HAP-1 (cell line): ENCODE measurements at regions not wholly inside any gene's neighbourhood (a gene's known extent, or its start where the extent isn't known, plus 50 kb on each side); places are given as distances from the start of the nearest gene placed in this dataset.
"Not testable (repeated sequence)": the region's sequence is repeated elsewhere in the genome, so short reads cannot be mapped to it uniquely, and the experiment has no call there.

ENCODE experiments used
- DNase-seq, 2 experiments: peaks; one replicate each; pipeline ENCODE4 v3.0.0-alpha.2; 2016 to 2020; ENCODE audit warnings: low spot score in 2 of 2
- H3K27me3 ChIP-seq: fragments of 250-450 bp; sonication (Bioruptor Pico); 2 replicates; pipeline ENCODE4 v1.5.1; 2020; ENCODE audit warnings: low read depth, mild to moderate bottlenecking, moderate library complexity
- H3K36me3 ChIP-seq: fragments of 250-450 bp; sonication (Bioruptor Pico); replicated peaks from 2 replicates; pipeline ENCODE4 v1.5.1; 2020; ENCODE audit warnings: mild to moderate bottlenecking
- H3K4me1 ChIP-seq: fragments of 250-450 bp; sonication (Bioruptor Pico); 2 replicates; pipeline ENCODE4 v1.5.1; 2020; ENCODE audit warnings: mild to moderate bottlenecking
- H3K4me3 ChIP-seq: fragments of 250-450 bp; sonication (Bioruptor Pico); 2 replicates; pipeline ENCODE4 v1.5.1; 2020; ENCODE audit warnings: mild to moderate bottlenecking, moderate library complexity
- H3K9me3 ChIP-seq: fragments of 250-450 bp; sonication (Bioruptor Pico); 2 replicates; pipeline ENCODE4 v1.5.1; 2020; ENCODE audit warnings: mild to moderate bottlenecking, moderate library complexity
- in situ Hi-C: fragments of 300-500 bp; cut with MboI; formaldehyde crosslinking; loops from 3 replicates; pipeline ENCODE4 v1.14.3; 2020; ENCODE audit warnings: low sequenced_read_pairs, inconsistent platforms, mixed read lengths

DNA sequence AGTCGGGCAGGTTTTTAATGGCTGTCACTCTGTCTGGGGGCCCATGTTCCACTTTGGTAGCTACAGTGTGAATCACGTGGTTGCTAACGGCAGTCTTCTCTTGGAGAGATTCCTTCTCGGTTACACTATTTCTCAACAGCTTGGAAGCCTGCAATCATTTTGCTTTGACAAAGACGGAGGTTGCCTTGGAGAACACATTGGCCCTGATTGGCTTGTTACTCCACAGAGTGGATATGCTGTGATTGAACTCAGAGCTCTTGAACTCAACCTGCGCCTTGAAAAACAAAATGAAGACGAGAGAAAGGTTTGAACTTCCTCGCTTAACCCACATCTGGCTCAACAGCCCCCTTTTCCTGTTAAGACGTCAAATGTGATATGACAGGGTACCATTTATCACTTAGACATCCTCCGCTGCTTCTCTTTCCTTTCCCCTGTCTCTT, 218.9 kb downstream of the MAF start:
- Histone ChIP-seq H3K9me3 (no peaks in the 10 kb centered on the region), H3K4me3 (no peak overlapping the region), H3K27me3 (no peaks in the 10 kb centered on the region), H3K36me3 (no peaks in the 10 kb centered on the region), H3K4me1 (no peaks in the 10 kb centered on the region)
- in situ Hi-C loops = no loop called here
- no peak for DNase-seq

GRCh38 chr16:79380995-79381602, 219.4 kb downstream of the MAF start:
- Histone ChIP-seq H3K36me3 (no peaks in the 10 kb centered on the region), H3K4me3 (no peak overlapping the region), H3K4me1 (no peaks in the 10 kb centered on the region), H3K9me3 (no peaks in the 10 kb centered on the region), H3K27me3 (no peaks in the 10 kb centered on the region)
- in situ Hi-C loops = no loop called here
- no peak for DNase-seq

DNA sequence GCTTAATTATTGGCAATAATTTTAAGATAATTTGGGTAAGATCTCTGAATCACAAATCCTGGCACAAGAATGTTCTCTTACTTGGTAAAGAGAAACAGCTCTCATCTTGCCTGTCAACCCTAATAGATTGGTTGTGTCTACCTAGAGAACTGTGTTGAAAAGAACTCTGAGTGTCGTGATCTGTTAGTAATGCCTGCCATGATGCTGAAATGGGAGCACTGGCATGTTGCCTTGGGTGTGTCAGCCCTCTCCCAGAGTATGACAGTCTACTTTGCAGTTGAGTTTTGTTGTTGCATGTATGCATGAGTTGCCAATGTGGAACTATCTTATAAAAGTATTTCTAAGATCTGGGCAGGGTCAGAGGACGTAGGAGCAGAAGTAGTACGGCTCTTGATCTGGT, 221.4 kb downstream of the MAF start:
- Histone ChIP-seq H3K27me3 (no peaks in the 10 kb centered on the region), H3K4me3 (no peak overlapping the region), H3K4me1 (no peaks in the 10 kb centered on the region), H3K9me3 (no peaks in the 10 kb centered on the region), H3K36me3 (no peaks in the 10 kb centered on the region)
- no peak for DNase-seq
- in situ Hi-C loops = no loop called here

- H3K9me3 ChIP-seq, DNase-seq, H3K27me3 ChIP-seq, H3K4me1 ChIP-seq, H3K4me3 ChIP-seq, H3K36me3 ChIP-seq, in situ Hi-C loops: not testable (repeated sequence)
Measured at GRCh38 chr16:79377082-79377481, 223.5 kb downstream of the MAF start.

DNA sequence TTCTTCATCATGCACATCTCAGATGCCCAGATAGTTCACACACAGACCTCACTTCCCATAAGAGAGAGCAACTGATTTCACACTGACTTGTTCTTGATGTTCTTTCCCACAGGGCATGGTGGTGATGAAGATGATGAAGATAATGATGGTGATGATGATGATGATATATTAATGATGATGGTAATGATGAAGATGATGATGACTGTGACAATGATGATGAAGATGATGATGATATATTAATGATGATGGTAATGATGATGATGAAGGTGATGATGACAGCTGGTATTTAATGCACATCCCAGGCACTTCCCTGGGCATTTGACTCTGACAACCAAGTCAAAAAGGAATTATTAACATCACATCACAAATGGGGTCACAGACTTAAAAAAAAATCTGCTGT, 225.2 kb downstream of the MAF start:
- in situ Hi-C loops = no loop called here
- no peak for DNase-seq
- H3K9me3 ChIP-seq = no peaks in the 10 kb centered on the region
- H3K27me3 ChIP-seq = no peaks in the 10 kb centered on the region
- no peak overlapping the region for H3K4me3 ChIP-seq
- no peaks in the 10 kb centered on the region for H3K36me3 ChIP-seq
- H3K4me1 ChIP-seq = no peaks in the 10 kb centered on the region

GRCh38 chr16:79372503-79373184, 227.9 kb downstream of the MAF start:
- in situ Hi-C loops = no loop called here
- Histone ChIP-seq H3K4me1 (no peaks in the 10 kb centered on the region), H3K4me3 (no peak overlapping the region), H3K36me3 (no peaks in the 10 kb centered on the region), H3K27me3 (no peaks in the 10 kb centered on the region), H3K9me3 (no peaks in the 10 kb centered on the region)
- no peak for DNase-seq

- in situ Hi-C loops = no loop called here
- Histone ChIP-seq H3K4me1 (no peaks in the 10 kb centered on the region), H3K27me3 (no peaks in the 10 kb centered on the region), H3K36me3 (no peaks in the 10 kb centered on the region), H3K9me3 (no peaks in the 10 kb centered on the region), H3K4me3 (no peak overlapping the region)
- DNase-seq = no peak
Measured at GRCh38 chr16:79370736-79371135, 229.8 kb downstream of the MAF start.

DNA sequence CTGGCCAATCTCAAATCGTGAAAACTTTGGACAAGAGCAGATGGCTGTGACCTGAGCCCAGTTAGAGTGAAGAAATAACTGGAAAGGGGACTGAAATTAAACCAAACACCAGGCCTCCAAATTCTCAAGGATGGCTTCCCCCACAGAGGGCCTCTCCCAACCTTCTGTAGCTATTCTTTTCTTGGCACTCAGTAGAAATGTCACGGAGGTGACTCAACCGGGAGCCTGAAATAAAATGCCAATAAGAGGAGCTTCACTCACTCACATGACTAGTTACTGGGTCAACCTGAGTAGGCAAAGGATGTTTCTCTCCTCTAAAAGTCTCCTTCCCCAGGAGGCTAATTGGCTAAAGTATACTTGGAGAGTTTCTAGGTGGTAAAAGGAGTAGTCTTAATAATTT, 230.7 kb downstream of the MAF start:
- Histone ChIP-seq H3K36me3 (no peaks in the 10 kb centered on the region), H3K4me3 (no peak overlapping the region), H3K27me3 (no peaks in the 10 kb centered on the region), H3K4me1 (no peaks in the 10 kb centered on the region), H3K9me3 (no peaks in the 10 kb centered on the region)
- in situ Hi-C loops = no loop called here
- DNase-seq = no peak

- no peaks in the 10 kb centered on the region for H3K9me3 ChIP-seq
- in situ Hi-C loops = no loop called here
- no peaks in the 10 kb centered on the region for H3K36me3 ChIP-seq
- no peaks in the 10 kb centered on the region for H3K4me1 ChIP-seq
- DNase-seq = no peak
- H3K27me3 ChIP-seq = no peaks in the 10 kb centered on the region
- no peak overlapping the region for H3K4me3 ChIP-seq
Measured at GRCh38 chr16:79367822-79368221, 232.7 kb downstream of the MAF start.

DNA sequence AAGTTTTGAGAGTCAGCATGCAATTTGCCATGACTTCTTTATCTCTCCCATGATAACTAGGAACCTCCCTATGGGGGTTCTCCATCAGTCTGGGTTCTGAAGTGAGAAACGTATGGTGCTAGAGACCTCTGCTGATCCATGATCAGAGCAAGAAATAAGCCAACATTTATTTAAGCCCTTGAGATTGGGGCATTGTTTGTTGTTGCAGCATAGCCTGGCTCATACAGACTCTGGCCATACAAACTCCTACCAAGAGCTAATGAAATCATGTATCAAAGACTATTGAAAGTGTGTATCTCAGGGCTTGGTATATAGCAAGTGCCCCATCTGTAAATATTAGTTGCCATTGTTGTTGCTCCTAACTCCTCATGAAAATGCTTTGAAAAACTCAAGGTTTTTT, 233.9 kb downstream of the MAF start:
- H3K4me1 ChIP-seq = no peaks in the 10 kb centered on the region

GRCh38 chr16:79365702-79366101, 234.8 kb downstream of the MAF start:
- H3K36me3 ChIP-seq = no peaks in the 10 kb centered on the region
- H3K4me1 ChIP-seq = no peaks in the 10 kb centered on the region
- H3K4me3 ChIP-seq = no peak overlapping the region
- no peak for DNase-seq
- H3K27me3 ChIP-seq = no peaks in the 10 kb centered on the region
- H3K9me3 ChIP-seq = no peaks in the 10 kb centered on the region
- in situ Hi-C loops = no loop called here

More for the DNA sequence above, 233.9 kb downstream of the MAF start:
- in situ Hi-C loops = no loop called here
- Histone ChIP-seq H3K27me3 (no peaks in the 10 kb centered on the region), H3K36me3 (no peaks in the 10 kb centered on the region), H3K4me3 (no peak overlapping the region), H3K9me3 (no peaks in the 10 kb centered on the region)
- no peak for DNase-seq

- Histone ChIP-seq H3K27me3 (no peaks in the 10 kb centered on the region), H3K4me1 (no peaks in the 10 kb centered on the region), H3K9me3 (no peaks in the 10 kb centered on the region), H3K4me3 (no peak overlapping the region), H3K36me3 (no peaks in the 10 kb centered on the region)
- no peak for DNase-seq
- in situ Hi-C loops = no loop called here
Measured at GRCh38 chr16:79363484-79363883, 237.1 kb downstream of the MAF start.

- in situ Hi-C loops = no loop called here
- H3K36me3 ChIP-seq = no peaks in the 10 kb centered on the region
Measured at GRCh38 chr16:79363035-79363434, 237.5 kb downstream of the MAF start.

DNA sequence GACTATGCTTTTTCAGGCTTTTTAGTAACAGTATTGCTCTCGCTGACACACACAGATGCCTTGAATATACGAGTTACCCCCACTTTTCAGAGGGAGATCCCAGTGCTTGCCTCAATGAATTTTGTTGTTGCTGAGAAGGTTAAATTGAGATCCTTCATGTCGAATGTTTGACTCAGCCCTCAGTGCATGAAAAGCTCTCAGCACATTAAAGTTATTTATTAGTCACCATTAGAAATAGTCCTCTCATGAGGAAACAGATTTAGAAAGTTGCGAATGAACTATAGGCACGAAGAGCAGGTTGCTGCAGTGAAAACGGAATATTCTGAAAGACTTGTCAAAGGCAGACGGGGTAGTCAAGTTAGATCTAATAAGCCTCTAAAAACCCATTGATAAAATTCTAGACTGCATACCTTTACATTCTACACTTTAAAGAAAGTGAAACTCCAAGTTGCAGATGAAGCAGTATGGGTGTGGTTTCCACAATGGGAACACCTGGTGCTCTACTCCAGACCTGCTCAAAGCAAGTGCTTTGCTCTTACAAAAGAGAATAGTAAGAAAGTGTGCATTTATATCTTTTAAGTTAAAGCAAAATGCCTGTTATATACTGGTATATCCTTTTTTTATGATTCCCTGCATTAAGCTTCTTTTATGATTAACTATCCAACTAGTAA, 238.1 kb downstream of the MAF start:
- H3K9me3 ChIP-seq = no peaks in the 10 kb centered on the region
- H3K4me1 ChIP-seq = no peaks in the 10 kb centered on the region
- in situ Hi-C loops = no loop called here

More at GRCh38 chr16:79363035-79363434, 237.5 kb downstream of the MAF start:
- Histone ChIP-seq H3K4me3 (no peak overlapping the region), H3K9me3 (no peaks in the 10 kb centered on the region), H3K27me3 (no peaks in the 10 kb centered on the region), H3K4me1 (no peaks in the 10 kb centered on the region)
- DNase-seq = no peak

More for the DNA sequence above, 238.1 kb downstream of the MAF start:
- H3K36me3 ChIP-seq = no peaks in the 10 kb centered on the region
- H3K27me3 ChIP-seq = no peaks in the 10 kb centered on the region
- H3K4me3 ChIP-seq = no peak overlapping the region
- no peak for DNase-seq
